ENCODE measurements at regions not wholly inside any gene's neighbourhood (a gene's known extent, or its start where the extent isn't known, plus 50 kb on each side); places are given as distances from the start of the nearest gene placed in this dataset.
A peak's percentile ranks its signal among the peaks of the same experiment; 100 is the strongest.

GRCh38 chr2:196365145-196365544 lies 193.8 kb upstream of the STK17B start:
- H3K4me1 Mint-ChIP-seq (ENCODE audit: low read depth): peaks cover 4% of the 10 kb centered on the region
- DNase-seq: no peak
- no peak overlapping the region for H3K4me3 Mint-ChIP-seq
- H3K9me3 Mint-ChIP-seq: peaks cover 15% of the 10 kb centered on the region
- peaks cover 3% of the 10 kb centered on the region for H3K36me3 Mint-ChIP-seq
- ChIA-PET CTCF (interaction anchor here (1.2 kb wide), 1 partner anchor 287 kb away, joined by 3 read pairs; no protein-coding TSS in a partner anchor), POLR2A (no interaction called here)
- H3K27ac Mint-ChIP-seq: no peak overlapping the region
- no peaks in the 10 kb centered on the region for H3K27me3 Mint-ChIP-seq
- intact Hi-C loops (cut with micrococcal nuclease): no loop called here

DNA sequence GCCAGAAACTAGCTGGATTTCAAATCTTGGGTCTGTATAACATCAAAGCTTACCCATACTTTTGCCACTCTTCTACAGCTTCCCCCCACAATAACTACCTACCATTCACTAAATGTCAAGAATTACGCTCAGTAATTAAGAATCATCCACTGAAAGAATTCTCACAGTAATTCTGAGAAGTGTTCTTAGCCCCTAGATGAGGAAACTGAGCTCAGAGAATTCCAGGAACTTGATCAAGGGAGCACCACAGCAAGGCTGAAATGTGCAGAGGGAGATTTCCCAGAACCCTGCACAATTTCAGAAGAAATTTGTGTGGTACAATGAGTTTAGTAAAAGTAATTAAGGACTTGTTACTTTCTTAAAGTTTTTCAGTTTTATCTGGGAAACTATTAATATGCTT lies 194.5 kb upstream of the STK17B start:
- ChIA-PET POLR2A (no interaction called here), CTCF (interaction anchor here (1.0 kb wide), 1 partner anchor 288 kb away, joined by 3 read pairs; no protein-coding TSS in a partner anchor)
- no peaks in the 10 kb centered on the region for H3K27me3 Mint-ChIP-seq
- H3K4me1 Mint-ChIP-seq (ENCODE audit: low read depth): peaks cover 4% of the 10 kb centered on the region
- H3K9me3 Mint-ChIP-seq: peaks cover 15% of the 10 kb centered on the region
- H3K36me3 Mint-ChIP-seq: peaks cover 3% of the 10 kb centered on the region
- intact Hi-C loops (cut with micrococcal nuclease): no loop called here
- H3K4me3 Mint-ChIP-seq: no peak overlapping the region
- H3K27ac Mint-ChIP-seq: no peak overlapping the region
- no peak for DNase-seq

DNA sequence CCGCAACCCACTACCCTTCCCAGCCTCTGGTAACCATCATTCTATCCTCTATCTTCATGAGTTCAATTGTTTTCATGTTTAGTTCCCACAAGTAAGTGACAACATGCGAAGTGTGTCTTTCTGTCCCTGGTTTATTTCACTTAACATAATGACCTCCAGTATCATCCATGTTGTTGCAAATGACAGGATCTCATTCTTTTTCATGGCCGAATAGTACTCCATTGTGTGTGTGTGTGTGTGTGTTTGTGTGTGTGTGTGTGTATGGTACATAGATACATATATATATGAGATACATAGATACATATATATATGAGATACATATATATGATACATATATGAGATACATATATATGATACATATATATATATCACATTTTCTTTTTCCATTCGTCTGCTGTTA lies 196.3 kb upstream of the STK17B start:
- intact Hi-C loops (cut with micrococcal nuclease): no loop called here
- Mint-ChIP-seq H3K9me3 (peaks cover 15% of the 10 kb centered on the region), H3K27ac (no peak overlapping the region), H3K36me3 (peaks cover 3% of the 10 kb centered on the region), H3K4me3 (no peak overlapping the region), H3K27me3 (no peaks in the 10 kb centered on the region), H3K4me1 (ENCODE audit: low read depth) (peaks cover 4% of the 10 kb centered on the region)
- ChIA-PET CTCF (no interaction called here), POLR2A (no interaction called here)
- no peak for DNase-seq

- Mint-ChIP-seq H3K36me3 (peaks cover 3% of the 10 kb centered on the region), H3K9me3 (peaks cover 15% of the 10 kb centered on the region), H3K4me1 (ENCODE audit: low read depth) (peaks cover 4% of the 10 kb centered on the region), H3K27ac (no peak overlapping the region), H3K27me3 (no peaks in the 10 kb centered on the region), H3K4me3 (no peak overlapping the region)
- intact Hi-C loops (cut with micrococcal nuclease): no loop called here
- ChIA-PET POLR2A (no interaction called here), CTCF (no interaction called here)
- no peak for DNase-seq
Observed at GRCh38 chr2:196368546-196369225, 197.3 kb upstream of the STK17B start.

GRCh38 chr2:196369967-196370366 lies 198.6 kb upstream of the STK17B start:
- Mint-ChIP-seq H3K9me3 (peaks cover 15% of the 10 kb centered on the region), H3K27me3 (peaks cover 5% of the 10 kb centered on the region), H3K27ac (no peak overlapping the region), H3K4me1 (ENCODE audit: low read depth) (peaks cover 4% of the 10 kb centered on the region), H3K4me3 (no peak overlapping the region), H3K36me3 (peaks cover 3% of the 10 kb centered on the region)
- intact Hi-C loops (cut with micrococcal nuclease): no loop called here
- ChIA-PET POLR2A (no interaction called here), CTCF (no interaction called here)
- DNase-seq: no peak

DNA sequence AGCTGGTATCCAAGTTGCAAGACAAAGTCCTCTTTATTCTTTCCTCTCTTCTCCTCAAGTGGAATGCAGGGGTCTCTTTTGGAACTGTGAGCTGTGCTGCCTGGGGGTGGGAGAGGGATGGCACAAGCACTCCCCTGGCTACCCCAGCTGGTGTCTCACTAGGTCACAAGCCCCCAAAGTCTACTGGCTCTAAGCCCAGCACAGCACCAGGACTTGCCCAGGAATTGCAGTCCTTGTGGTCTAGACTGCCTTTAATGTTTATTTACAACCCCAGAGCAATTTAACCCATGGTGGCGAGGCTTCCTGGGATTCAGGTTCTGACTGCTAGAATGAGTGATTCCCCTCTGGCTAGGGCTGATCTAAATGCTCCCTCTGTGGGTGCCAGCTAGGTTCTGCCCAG lies 199.0 kb upstream of the STK17B start:
- H3K27ac Mint-ChIP-seq: no peak overlapping the region
- ChIA-PET POLR2A (no interaction called here), CTCF (no interaction called here)
- H3K9me3 Mint-ChIP-seq: peaks cover 15% of the 10 kb centered on the region
- no peak for DNase-seq
- peaks cover 5% of the 10 kb centered on the region for H3K27me3 Mint-ChIP-seq
- H3K36me3 Mint-ChIP-seq: peaks cover 3% of the 10 kb centered on the region
- intact Hi-C loops (cut with micrococcal nuclease): no loop called here
- no peak overlapping the region for H3K4me3 Mint-ChIP-seq
- peaks cover 4% of the 10 kb centered on the region for H3K4me1 Mint-ChIP-seq (ENCODE audit: low read depth)

DNA sequence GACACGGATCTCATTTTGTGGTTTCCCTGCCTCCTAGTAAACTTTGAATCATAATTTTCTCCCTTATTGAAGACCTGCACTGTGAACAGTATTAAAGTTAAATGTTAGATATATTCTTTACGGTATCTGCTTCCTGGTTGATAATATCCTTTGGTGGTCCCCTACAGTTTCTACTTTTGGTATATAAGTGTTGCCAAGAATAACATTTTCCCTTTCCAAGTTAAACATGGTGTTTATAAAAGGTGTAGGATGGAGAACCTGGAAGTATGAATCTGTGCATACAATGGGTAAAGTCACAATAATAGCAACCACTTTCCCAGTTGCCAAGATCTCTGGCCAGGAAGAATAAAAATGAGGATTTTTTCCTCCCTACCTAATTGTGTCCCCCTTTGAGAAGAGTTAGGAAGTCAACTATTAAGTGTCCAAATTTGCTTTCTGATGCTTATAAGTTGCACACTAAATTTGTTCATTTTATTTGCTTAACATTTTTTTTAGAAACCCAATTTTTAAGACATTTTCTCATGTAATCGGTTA lies 201.0 kb upstream of the STK17B start:
- H3K4me1 Mint-ChIP-seq (ENCODE audit: low read depth): peaks cover 4% of the 10 kb centered on the region
- peaks cover 15% of the 10 kb centered on the region for H3K9me3 Mint-ChIP-seq
- peaks cover 7% of the 10 kb centered on the region for H3K27me3 Mint-ChIP-seq
- POLR2A ChIA-PET: no interaction called here
- intact Hi-C loops (cut with micrococcal nuclease): no loop called here
- H3K36me3 Mint-ChIP-seq: peaks cover 3% of the 10 kb centered on the region
- no peak for DNase-seq
- no peak overlapping the region for H3K4me3 Mint-ChIP-seq
- H3K27ac Mint-ChIP-seq: no peak overlapping the region
- CTCF ChIA-PET: interaction anchor here (1.0 to 1.2 kb wide), 3 partner anchors 14 to 304 kb away, joined by 3 to 4 read pairs (median 4); partner anchors contain the start of gene DNAH7

- H3K4me1 Mint-ChIP-seq (ENCODE audit: low read depth): peaks cover 9% of the 10 kb centered on the region
- peaks cover 10% of the 10 kb centered on the region for H3K9me3 Mint-ChIP-seq
- CTCF ChIA-PET: interaction anchor here (1.1 to 1.2 kb wide), 2 partner anchors 15 to 81 kb away, joined by 3 to 4 read pairs; no protein-coding TSS in a partner anchor
- H3K27me3 Mint-ChIP-seq: peaks cover 8% of the 10 kb centered on the region
- POLR2A ChIA-PET: no interaction called here
- H3K36me3 Mint-ChIP-seq: peaks cover 3% of the 10 kb centered on the region
- intact Hi-C loops (cut with micrococcal nuclease): no loop called here
- no peak overlapping the region for H3K4me3 Mint-ChIP-seq
- DNase-seq: no peak
- H3K27ac Mint-ChIP-seq: no peak overlapping the region
Observed at GRCh38 chr2:196372811-196373664, 201.7 kb upstream of the STK17B start.

DNA sequence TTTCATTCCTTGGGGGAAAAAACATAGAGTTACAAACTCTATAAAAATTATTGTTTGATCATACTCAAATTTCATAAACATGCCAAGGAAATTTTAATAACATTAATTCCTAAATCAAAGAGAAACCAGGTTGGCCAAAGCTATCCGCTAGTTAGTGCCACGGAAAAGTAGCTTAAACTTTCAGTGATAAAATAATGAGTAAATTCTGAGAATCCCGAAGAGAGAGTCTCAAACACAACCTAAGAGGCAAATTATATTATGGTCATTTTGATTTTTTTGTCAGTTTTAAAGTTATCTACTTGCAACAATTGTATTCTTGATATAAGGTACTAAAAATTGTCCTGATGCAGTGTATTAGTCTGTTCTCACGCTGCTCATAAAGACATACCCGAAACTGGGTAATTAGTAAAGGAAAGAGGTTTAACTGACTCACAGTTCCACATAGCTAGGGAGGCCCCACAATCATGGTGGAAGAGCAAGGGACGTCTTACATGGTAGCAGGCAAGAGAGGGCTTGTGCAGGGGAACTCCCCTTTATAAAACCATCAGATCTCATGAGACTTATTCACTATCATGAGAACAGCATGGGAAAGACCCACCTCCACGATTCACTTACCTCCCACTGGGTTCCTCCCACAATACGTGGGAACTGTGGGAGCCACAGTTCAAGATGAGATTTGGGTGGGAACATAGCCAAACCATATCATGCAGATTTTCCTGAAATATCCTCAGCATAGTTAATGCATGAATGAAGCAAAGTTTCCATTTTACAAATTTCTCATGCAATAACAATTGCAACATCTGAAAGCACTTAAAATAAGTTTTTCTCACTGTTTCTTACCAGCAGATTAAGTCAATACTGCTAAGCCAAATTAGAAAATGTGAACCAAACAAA lies 205.9 kb upstream of the STK17B start:
- H3K27ac Mint-ChIP-seq: no peak overlapping the region
- no peaks in the 10 kb centered on the region for H3K36me3 Mint-ChIP-seq
- H3K4me1 Mint-ChIP-seq (ENCODE audit: low read depth): peaks cover 10% of the 10 kb centered on the region
- no peaks in the 10 kb centered on the region for H3K9me3 Mint-ChIP-seq
- no peak overlapping the region for H3K4me3 Mint-ChIP-seq
- H3K27me3 Mint-ChIP-seq: peaks cover 8% of the 10 kb centered on the region
- CTCF ChIA-PET: no interaction called here
- intact Hi-C loops (cut with micrococcal nuclease): no loop called here
- POLR2A ChIA-PET: interaction anchor here (0.7 kb wide), 1 partner anchor 264 kb away, joined by 3 read pairs; no protein-coding TSS in a partner anchor
- peak; percentile 47 for DNase-seq

GRCh38 chr2:196379600-196379999 lies 208.2 kb upstream of the STK17B start:
- ChIA-PET POLR2A (no interaction called here), CTCF (no interaction called here)
- no peaks in the 10 kb centered on the region for H3K9me3 Mint-ChIP-seq
- H3K4me3 Mint-ChIP-seq: no peak overlapping the region
- H3K27ac Mint-ChIP-seq: no peak overlapping the region
- peaks cover 4% of the 10 kb centered on the region for H3K27me3 Mint-ChIP-seq
- H3K36me3 Mint-ChIP-seq: no peaks in the 10 kb centered on the region
- intact Hi-C loops (cut with micrococcal nuclease): no loop called here
- DNase-seq: no peak
- peaks cover 10% of the 10 kb centered on the region for H3K4me1 Mint-ChIP-seq (ENCODE audit: low read depth)

- Mint-ChIP-seq H3K36me3 (no peaks in the 10 kb centered on the region), H3K4me3 (no peak overlapping the region), H3K27me3 (peaks cover 3% of the 10 kb centered on the region), H3K9me3 (no peaks in the 10 kb centered on the region), H3K4me1 (ENCODE audit: low read depth) (peaks cover 10% of the 10 kb centered on the region), H3K27ac (no peak overlapping the region)
- intact Hi-C loops (cut with micrococcal nuclease): no loop called here
- DNase-seq: no peak
- POLR2A ChIA-PET: no interaction called here
- CTCF ChIA-PET: interaction anchor here (1.0 kb wide), 1 partner anchor 312 kb away, joined by 3 read pairs; the partner anchor contains the start of gene DNAH7
Observed at GRCh38 chr2:196380098-196380497, 208.7 kb upstream of the STK17B start.

DNA sequence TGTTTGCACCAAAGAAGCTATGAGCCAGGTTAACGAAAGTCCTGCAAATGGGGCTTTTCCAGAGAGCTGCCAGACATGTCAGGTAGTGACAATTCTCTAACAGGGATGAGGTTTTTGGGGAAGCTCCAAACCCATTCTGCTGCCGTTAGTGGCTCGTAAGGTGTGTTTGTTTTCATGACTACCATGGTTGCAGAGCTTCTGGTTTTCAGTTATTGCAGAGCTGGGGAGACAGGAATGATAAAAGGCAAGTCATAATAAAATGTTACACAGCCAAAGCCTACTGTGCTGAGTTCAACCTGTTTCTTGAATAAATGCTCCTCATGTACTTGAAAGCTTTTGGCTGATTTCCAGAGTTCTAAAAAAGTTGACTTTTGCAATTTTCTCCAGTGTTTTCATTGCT lies 209.2 kb upstream of the STK17B start:
- H3K4me3 Mint-ChIP-seq: no peak overlapping the region
- intact Hi-C loops (cut with micrococcal nuclease): no loop called here
- H3K4me1 Mint-ChIP-seq (ENCODE audit: low read depth): peaks cover 10% of the 10 kb centered on the region
- H3K27ac Mint-ChIP-seq: no peak overlapping the region
- H3K27me3 Mint-ChIP-seq: peaks cover 3% of the 10 kb centered on the region
- ChIA-PET POLR2A (no interaction called here), CTCF (interaction anchor here (1.0 kb wide), 1 partner anchor 312 kb away, joined by 3 read pairs; the partner anchor contains the start of gene DNAH7)
- no peaks in the 10 kb centered on the region for H3K36me3 Mint-ChIP-seq
- DNase-seq: no peak
- no peaks in the 10 kb centered on the region for H3K9me3 Mint-ChIP-seq

Data from activated CD4-positive, alpha-beta memory T cell treated with anti-CD3 and anti-CD28 coated beads for 36 hours (primary cell).